CD4-positive, alpha-beta T cell (primary cell): ENCODE measurements at regions not wholly inside any gene's neighbourhood (a gene's known extent, or its start where the extent isn't known, plus 50 kb on each side); places are given as distances from the start of the nearest gene placed in this dataset.

Experiments
- ATAC-seq: fragments of 200-7000 bp; cut with Tn5 transposase; one replicate; pipeline ENCODE4 v1.10.0; 2022; ENCODE audit warnings: mild to moderate bottlenecking; ENCODE audit not compliant: poor library complexity
- CTCF ChIA-PET: fragments of 350-600 bp; sonication (Branson Sonifier 250); formaldehyde crosslinking; loops from one replicate; lab custom pipeline; 2021; ENCODE audit warnings: antibody characterized with exemption, inconsistent platforms; lab: Charles Lee
- POLR2A ChIA-PET: fragments of 350-600 bp; sonication (Branson Sonifier 250); formaldehyde crosslinking; loops from one replicate; lab custom pipeline; 2021; ENCODE audit warnings: antibody characterized with exemption, inconsistent platforms; lab: Charles Lee
- DNase-seq, 14 experiments: peaks; one replicate each; pipeline ENCODE4 v3.0.0-alpha.2; 2013 to 2020; ENCODE audit warnings: mixed read lengths in 2 of 14
- H3K27ac ChIP-seq, 2 donors: one replicate each; pipeline versions ENCODE4 v1.5.1 to v1.7.0; 2013; ENCODE audit warnings: low read length in 2 of 2, low read depth in 1 of 2, mild to moderate bottlenecking in 1 of 2
- H3K27me3 ChIP-seq, 2 experiments: 1 replicate in 1 of 2; 2 replicates in 1 of 2; pipeline versions ENCODE4 v1.6.1 to v1.7.0; 2013; ENCODE audit warnings: low read length in 2 of 2, control low read depth in 1 of 2, mild to moderate bottlenecking in 1 of 2, moderate library complexity in 1 of 2; ENCODE audit not compliant: insufficient read depth in 2 of 2, control insufficient read depth in 1 of 2
- H3K36me3 ChIP-seq: one replicate; pipeline ENCODE4 v1.6.1; 2013; ENCODE audit warnings: low read length, control low read depth; ENCODE audit not compliant: insufficient read depth
- H3K4me1 ChIP-seq: one replicate; pipeline ENCODE4 v1.6.1; 2013; ENCODE audit warnings: low read length, control low read depth; ENCODE audit not compliant: insufficient read depth
- H3K4me3 ChIP-seq: one replicate; pipeline ENCODE4 v1.5.1; 2013; ENCODE audit warnings: mild to moderate bottlenecking, low read length, moderate library complexity
- H3K9me3 ChIP-seq, 2 experiments: 1 replicate in 1 of 2; 2 replicates in 1 of 2; pipeline versions ENCODE4 v1.6.1 to v1.7.0; 2013; ENCODE audit warnings: low read length in 2 of 2, mild to moderate bottlenecking in 2 of 2, control low read depth in 1 of 2, moderate library complexity in 1 of 2; ENCODE audit not compliant: control insufficient read depth in 1 of 2, insufficient read depth in 1 of 2
- H3K27ac Mint-ChIP-seq: one replicate; pipeline ENCODE4 v1.8.0; 2020; ENCODE audit warnings: mixed read lengths
- H3K27me3 Mint-ChIP-seq: one replicate; pipeline ENCODE4 v1.8.0; 2021; ENCODE audit warnings: mixed read lengths
- H3K36me3 Mint-ChIP-seq: one replicate; pipeline ENCODE4 v1.8.0; 2021; ENCODE audit warnings: low read depth, mixed read lengths
- H3K4me1 Mint-ChIP-seq: one replicate; pipeline ENCODE4 v1.8.0; 2021; ENCODE audit warnings: low read depth, mixed read lengths
- H3K4me3 Mint-ChIP-seq: one replicate; pipeline ENCODE4 v1.8.0; 2020; ENCODE audit warnings: mild to moderate bottlenecking, mixed read lengths
- H3K9me3 Mint-ChIP-seq: one replicate; pipeline ENCODE4 v1.8.0; 2020; ENCODE audit warnings: mixed read lengths
- CTCF ChIP-seq: fragments of 200-600 bp; IDR thresholded peaks from one replicate; pipeline ENCODE4 v1.8.0; 2022; ENCODE audit warnings: antibody characterized with exemption, mild to moderate bottlenecking
- intact Hi-C, 2 experiments: fragments of 100-400 bp; cut with DNase I in 1 of 2; cut with micrococcal nuclease in 1 of 2; formaldehyde crosslinking; loops; one replicate each; pipeline versions ENCODE4 v1.15.1 to v1.9.0; 2023 to 2025; cut with DNase I, micrococcal nuclease

GRCh38 chr11:130526846-130527245 is 78.4 kb downstream of the ADAMTS15 start:
- H3K4me1 ChIP-seq: no peaks in the 10 kb centered on the region
- no peaks in the 10 kb centered on the region for H3K4me1 Mint-ChIP-seq
- H3K27me3 Mint-ChIP-seq: peaks cover 4% of the 10 kb centered on the region
- no peaks in the 10 kb centered on the region for H3K9me3 Mint-ChIP-seq
- ATAC-seq (no peak), DNase-seq (no peak)
- no peaks in the 10 kb centered on the region for H3K36me3 ChIP-seq
- H3K36me3 Mint-ChIP-seq: no peaks in the 10 kb centered on the region
- no peak overlapping the region for H3K27ac ChIP-seq
- CTCF ChIA-PET: no interaction called here
- intact Hi-C loops: no loop called here
- no peak overlapping the region for H3K27ac Mint-ChIP-seq
- no peak overlapping the region for H3K4me3 Mint-ChIP-seq
- H3K4me3 ChIP-seq: no peak overlapping the region
- H3K9me3 ChIP-seq: no peaks in the 10 kb centered on the region
- POLR2A ChIA-PET: no interaction called here
- TF ChIP-seq CTCF: no peak
- no peaks in the 10 kb centered on the region for H3K27me3 ChIP-seq

GRCh38 chr11:130527636-130528297 is 79.3 kb downstream of the ADAMTS15 start:
- Histone ChIP-seq H3K9me3 (no peaks in the 10 kb centered on the region), H3K4me3 (no peak overlapping the region), H3K27ac (no peak overlapping the region), H3K36me3 (no peaks in the 10 kb centered on the region), H3K27me3 (no peaks in the 10 kb centered on the region), H3K4me1 (no peaks in the 10 kb centered on the region)
- Mint-ChIP-seq H3K27me3 (no peaks in the 10 kb centered on the region), H3K4me1 (no peaks in the 10 kb centered on the region), H3K36me3 (no peaks in the 10 kb centered on the region), H3K4me3 (no peak overlapping the region), H3K9me3 (no peaks in the 10 kb centered on the region), H3K27ac (no peak overlapping the region)
- ChIA-PET POLR2A (no interaction called here), CTCF (no interaction called here)
- DNase-seq (no peak), ATAC-seq (no peak)
- intact Hi-C loops: no loop called here
- TF ChIP-seq CTCF: no peak

GRCh38 chr11:130528298-130529261 is 80.1 kb downstream of the ADAMTS15 start:
- ATAC-seq (no peak), DNase-seq (no peak)
- ChIA-PET POLR2A (no interaction called here), CTCF (no interaction called here)
- Histone ChIP-seq H3K27ac (no peak overlapping the region), H3K36me3 (no peaks in the 10 kb centered on the region), H3K27me3 (no peaks in the 10 kb centered on the region), H3K4me1 (no peaks in the 10 kb centered on the region), H3K4me3 (no peak overlapping the region), H3K9me3 (no peaks in the 10 kb centered on the region)
- no peak for TF ChIP-seq CTCF
- Mint-ChIP-seq H3K4me3 (no peak overlapping the region), H3K27me3 (no peaks in the 10 kb centered on the region), H3K9me3 (no peaks in the 10 kb centered on the region), H3K27ac (no peak overlapping the region), H3K4me1 (no peaks in the 10 kb centered on the region), H3K36me3 (no peaks in the 10 kb centered on the region)
- intact Hi-C loops: no loop called here
